ENCODE measurements at regions not wholly inside any gene's neighbourhood (a gene's known extent, or its start where the extent isn't known, plus 50 kb on each side); places are given as distances from the start of the nearest gene placed in this dataset.

DNA sequence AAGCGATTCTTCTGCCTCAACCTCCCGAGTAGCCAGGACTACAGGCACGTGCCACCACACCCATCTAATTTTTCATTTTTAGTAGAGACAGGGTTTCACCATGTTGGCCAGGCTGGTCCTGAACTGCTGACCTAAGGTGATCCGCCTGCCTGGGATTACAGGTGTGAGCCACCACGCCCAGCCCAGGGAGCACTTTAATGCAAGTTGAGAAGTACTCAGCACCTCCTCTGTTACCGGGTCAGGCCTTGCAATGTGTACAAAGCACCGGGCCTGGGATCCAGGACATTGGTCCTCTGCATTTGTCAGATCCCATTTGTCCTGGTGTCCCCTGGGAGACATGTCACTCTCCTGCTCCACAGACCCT lies 143.6 kb downstream of the TOMM20 start:
- H3K27me3 ChIP-seq (replicated peaks; ENCODE audit: control insufficient read depth, insufficient read depth, low read length) = no peaks in the 10 kb centered on the region
- no peak overlapping the region for H3K4me3 ChIP-seq (replicated peaks; ENCODE audit: low read depth, low read length)
- no peaks in the 10 kb centered on the region for H3K36me3 ChIP-seq (ENCODE audit: control insufficient read depth, insufficient read depth, low read length)
- no peak for TF ChIP-seq CTCF (IDR thresholded peaks at IDR 0.05; ENCODE audit: insufficient read depth, low read length, poor library complexity, severe bottlenecking)
- no peak for DNase-seq (ENCODE audit: extremely low read depth, insufficient read length)

DNA sequence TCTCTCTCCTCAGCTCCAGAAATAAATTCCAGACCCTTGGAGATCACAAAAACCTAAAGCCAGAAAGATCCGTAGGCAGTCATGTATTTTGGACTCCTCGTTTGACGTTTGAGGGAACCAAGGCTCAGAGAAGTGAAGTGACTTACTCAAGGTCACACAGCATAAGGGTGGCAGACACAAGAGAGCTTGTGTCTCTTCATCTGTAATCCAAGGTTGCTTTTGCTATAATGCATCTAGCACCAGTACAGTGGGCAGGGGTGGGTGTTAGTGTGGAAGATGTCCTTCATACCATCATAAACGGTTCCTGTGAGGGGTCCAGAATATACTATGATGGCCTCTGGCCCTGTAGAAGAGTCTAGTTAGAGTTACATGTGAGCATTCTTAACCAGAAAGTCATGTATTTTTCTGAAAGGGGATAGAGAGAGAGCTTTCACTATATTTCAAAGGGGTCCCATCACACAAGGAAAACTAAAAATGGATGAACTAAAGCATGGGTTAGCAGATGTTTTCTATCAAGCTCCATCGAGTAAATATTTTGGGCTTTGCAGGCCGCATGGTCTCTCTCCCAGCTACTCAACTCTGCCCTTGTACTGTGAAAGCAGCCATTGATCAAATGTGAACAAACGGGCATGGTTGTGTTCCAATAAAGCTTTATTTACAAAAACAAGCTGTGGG lies 144.9 kb downstream of the TOMM20 start:
- no peak overlapping the region for H3K4me3 ChIP-seq (replicated peaks; ENCODE audit: low read depth, low read length)
- no peaks in the 10 kb centered on the region for H3K36me3 ChIP-seq (ENCODE audit: control insufficient read depth, insufficient read depth, low read length)
- DNase-seq (ENCODE audit: extremely low read depth, insufficient read length) = no peak
- no peak for TF ChIP-seq CTCF (IDR thresholded peaks at IDR 0.05; ENCODE audit: insufficient read depth, low read length, poor library complexity, severe bottlenecking)
- H3K27me3 ChIP-seq (replicated peaks; ENCODE audit: control insufficient read depth, insufficient read depth, low read length) = no peaks in the 10 kb centered on the region

DNA sequence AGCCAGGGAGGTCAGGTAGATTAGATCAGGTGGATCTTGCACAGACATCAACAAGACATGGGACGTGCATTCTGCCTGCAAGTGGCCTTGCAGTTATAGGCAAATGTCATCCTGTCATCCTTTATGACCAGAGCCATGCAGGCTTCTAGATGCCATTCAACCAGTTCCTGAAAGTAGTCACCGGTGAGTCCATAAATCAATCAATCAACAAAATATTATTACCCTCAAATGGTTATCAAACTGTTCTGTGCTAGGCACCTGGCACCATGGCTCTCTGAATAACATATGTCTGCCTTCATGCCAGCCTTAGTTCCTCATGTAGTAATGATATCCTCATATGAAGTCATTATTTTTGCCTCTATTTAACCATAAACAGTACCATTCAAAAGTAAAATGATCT lies 146.9 kb downstream of the TOMM20 start:
- no peak overlapping the region for H3K4me3 ChIP-seq (replicated peaks; ENCODE audit: low read depth, low read length)
- DNase-seq (ENCODE audit: extremely low read depth, insufficient read length) = no peak
- no peak for TF ChIP-seq CTCF (IDR thresholded peaks at IDR 0.05; ENCODE audit: insufficient read depth, low read length, poor library complexity, severe bottlenecking)
- no peaks in the 10 kb centered on the region for H3K27me3 ChIP-seq (replicated peaks; ENCODE audit: control insufficient read depth, insufficient read depth, low read length)
- no peaks in the 10 kb centered on the region for H3K36me3 ChIP-seq (ENCODE audit: control insufficient read depth, insufficient read depth, low read length)

- DNase-seq (ENCODE audit: extremely low read depth, insufficient read length) = peak; percentile 87
- Histone ChIP-seq H3K27me3 (replicated peaks; ENCODE audit: control insufficient read depth, insufficient read depth, low read length) (no peaks in the 10 kb centered on the region), H3K4me3 (replicated peaks; ENCODE audit: low read depth, low read length) (peak overlapping the region; percentile 26; the same call in 1 of the 2 replicates), H3K36me3 (ENCODE audit: control insufficient read depth, insufficient read depth, low read length) (no peaks in the 10 kb centered on the region)
- TF ChIP-seq CTCF (IDR thresholded peaks at IDR 0.05; ENCODE audit: insufficient read depth, low read length, poor library complexity, severe bottlenecking) = no peak
These were observed 147.8 kb downstream of the TOMM20 start for GRCh38 chr1:234980645-234981396.

DNA sequence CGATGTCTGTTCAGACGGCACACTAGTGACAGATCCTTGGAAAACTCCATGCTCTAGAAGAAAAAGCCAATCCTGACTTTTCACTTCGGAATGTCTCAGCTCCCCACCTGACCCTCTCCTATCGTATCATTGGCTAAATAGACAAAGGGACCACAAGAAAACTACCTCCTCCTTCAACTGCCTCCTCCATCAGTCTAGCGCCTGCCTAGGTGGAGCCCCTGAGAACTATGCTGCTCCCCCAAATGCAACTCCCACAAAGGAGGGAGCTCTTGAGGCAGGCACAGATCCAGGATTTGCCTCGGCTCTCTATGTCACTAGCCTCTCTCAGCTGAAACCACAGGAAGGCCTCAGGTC lies 148.4 kb downstream of the TOMM20 start:
- Histone ChIP-seq H3K4me3 (replicated peaks; ENCODE audit: low read depth, low read length) (peak overlapping the region; percentile 26; the same call in 1 of the 2 replicates), H3K36me3 (ENCODE audit: control insufficient read depth, insufficient read depth, low read length) (no peaks in the 10 kb centered on the region), H3K27me3 (replicated peaks; ENCODE audit: control insufficient read depth, insufficient read depth, low read length) (no peaks in the 10 kb centered on the region)
- no peak for TF ChIP-seq CTCF (IDR thresholded peaks at IDR 0.05; ENCODE audit: insufficient read depth, low read length, poor library complexity, severe bottlenecking)
- no peak for DNase-seq (ENCODE audit: extremely low read depth, insufficient read length)

Data from GM06990 (cell line).